HG02885 (cell line): ENCODE measurements at regions not wholly inside any gene's neighbourhood (a gene's known extent, or its start where the extent isn't known, plus 50 kb on each side); places are given as distances from the start of the nearest gene placed in this dataset.
"Not testable (repeated sequence)": the region's sequence is repeated elsewhere in the genome, so short reads cannot be mapped to it uniquely, and the experiment has no call there.

Experiments used
- ATAC-seq: cut with Tn5 transposase; IDR thresholded peaks from one replicate; pipeline ENCODE4 v1.9.1; 2021; ENCODE audit warnings: mild to moderate bottlenecking; ENCODE audit not compliant: unreplicated experiment, poor library complexity

GRCh38 chr6:71675386-71675785, 211.0 kb upstream of the RIMS1 start:
- no peak for ATAC-seq

- no peak for ATAC-seq
Measured at GRCh38 chr6:71676298-71676697, 210.1 kb upstream of the RIMS1 start.

- no peak for ATAC-seq
Measured at GRCh38 chr6:71678091-71678490, 208.3 kb upstream of the RIMS1 start.

DNA sequence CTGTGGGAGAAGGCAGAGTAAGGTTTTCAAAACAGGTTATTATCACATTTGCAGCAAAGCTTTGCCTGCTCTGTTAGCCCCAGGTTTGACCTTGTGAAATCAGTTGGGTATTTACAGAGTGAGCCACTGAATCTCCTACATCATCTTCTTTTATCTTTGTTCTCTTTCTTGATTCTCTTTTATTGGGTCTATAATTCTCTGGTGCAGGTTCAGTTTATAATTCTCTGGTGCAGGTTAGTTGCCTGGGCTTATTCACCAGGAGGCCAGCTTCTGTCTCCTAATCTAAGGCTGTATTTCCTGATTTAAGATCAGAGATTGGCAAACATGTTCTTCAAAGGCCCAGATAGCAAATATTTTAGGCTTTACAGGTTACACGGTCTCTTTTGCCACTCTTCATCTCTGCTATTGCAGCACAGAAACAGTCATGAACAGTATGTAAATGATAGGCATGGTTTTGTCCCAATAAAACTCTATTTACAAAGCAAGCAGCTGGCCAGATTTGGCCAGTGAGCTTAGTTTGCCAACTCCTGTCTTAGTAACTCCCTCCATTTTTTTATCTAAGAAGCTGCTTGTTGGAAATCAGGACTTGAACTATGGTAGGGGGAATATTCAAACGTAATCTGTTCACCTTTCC, 205.0 kb upstream of the RIMS1 start:
- ATAC-seq, result no peak

GRCh38 chr6:71686021-71686677, 200.2 kb upstream of the RIMS1 start:
- ATAC-seq, result not testable (repeated sequence)

DNA sequence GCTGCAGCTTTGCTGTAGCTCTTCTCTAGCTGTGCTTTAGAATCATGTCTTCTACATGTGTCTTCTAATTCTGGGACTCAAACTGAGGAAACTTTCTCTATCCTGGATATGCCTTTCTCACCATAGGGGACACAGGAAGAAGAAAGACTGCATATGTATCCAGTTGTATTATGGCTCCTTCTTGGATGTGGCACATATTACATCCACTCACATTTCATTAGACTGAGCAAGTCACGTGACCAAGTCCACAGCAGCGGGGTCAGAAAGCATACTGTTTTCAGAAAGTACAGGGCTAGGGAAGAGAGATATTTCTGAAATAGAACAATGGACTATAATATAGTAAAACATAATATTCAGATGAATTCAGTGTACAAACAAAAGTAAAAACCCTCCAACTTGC, 187.6 kb upstream of the RIMS1 start:
- ATAC-seq, result no peak

GRCh38 chr6:71706523-71706922, 179.8 kb upstream of the RIMS1 start:
- peak; percentile 81 for ATAC-seq

GRCh38 chr6:71707059-71707458, 179.3 kb upstream of the RIMS1 start:
- no peak for ATAC-seq

GRCh38 chr6:71720705-71721104, 165.6 kb upstream of the RIMS1 start:
- no peak for ATAC-seq

- ATAC-seq, result no peak
Measured at GRCh38 chr6:71721642-71722041, 164.7 kb upstream of the RIMS1 start.

GRCh38 chr6:71722736-71723135, 163.6 kb upstream of the RIMS1 start:
- ATAC-seq, result no peak

DNA sequence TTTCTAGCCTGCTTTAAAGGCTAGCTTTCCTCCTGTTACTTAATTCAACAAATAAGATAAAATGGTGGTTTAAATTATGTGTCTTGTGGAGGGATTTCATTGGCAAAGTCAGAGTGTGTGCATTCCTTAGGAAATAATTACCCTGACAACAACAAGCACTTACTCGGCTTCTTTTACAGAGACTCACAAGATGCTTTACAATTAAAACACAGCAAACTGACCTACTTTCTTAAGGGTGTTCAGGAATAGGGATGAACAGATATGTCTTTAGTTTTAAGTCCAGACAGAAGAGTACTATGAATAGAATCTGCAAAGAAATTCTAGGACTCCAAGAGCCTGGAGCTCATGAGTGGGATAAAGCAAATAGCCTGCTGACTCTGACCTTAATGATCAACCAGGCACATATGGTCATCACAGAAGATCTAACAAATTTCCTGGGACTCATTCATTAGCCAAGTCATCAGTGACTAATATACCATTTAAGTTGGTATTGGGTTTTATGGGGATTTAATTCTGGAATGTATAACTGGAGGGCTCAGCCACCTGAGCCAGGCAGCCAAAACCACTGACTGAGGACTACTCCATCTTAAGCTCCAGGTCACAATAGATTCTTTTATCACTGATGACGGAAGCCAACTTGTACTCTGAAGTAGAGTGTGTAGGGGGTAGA, 161.8 kb upstream of the RIMS1 start:
- ATAC-seq, result no peak

- no peak for ATAC-seq
Measured at GRCh38 chr6:71725126-71725470, 161.3 kb upstream of the RIMS1 start.

GRCh38 chr6:71726121-71726520, 160.2 kb upstream of the RIMS1 start:
- no peak for ATAC-seq

- peak; percentile 86 for ATAC-seq
Measured at GRCh38 chr6:71727632-71728294, 158.6 kb upstream of the RIMS1 start.

GRCh38 chr6:71730284-71730683, 156.1 kb upstream of the RIMS1 start:
- ATAC-seq, result no peak

GRCh38 chr6:71733970-71734899, 152.1 kb upstream of the RIMS1 start:
- ATAC-seq, result no peak

DNA sequence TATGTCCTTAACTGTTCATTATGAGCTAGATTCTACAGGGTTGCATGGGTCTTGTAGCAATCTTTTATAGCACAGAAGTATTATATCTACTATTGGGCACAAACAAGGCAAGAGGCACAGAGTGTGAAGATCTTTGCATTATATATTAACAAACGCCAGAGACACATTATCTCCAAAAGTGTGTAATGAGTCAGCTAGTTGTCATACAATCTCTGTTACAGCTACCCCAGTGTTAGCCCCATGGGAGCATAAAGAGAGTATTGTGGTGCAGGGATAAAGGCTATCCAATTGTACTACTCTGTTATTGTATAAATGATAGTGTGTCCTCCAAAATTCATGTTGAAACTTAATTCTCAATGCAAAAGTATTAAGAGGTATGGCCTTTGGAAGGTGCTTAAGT, 148.4 kb upstream of the RIMS1 start:
- no peak for ATAC-seq

GRCh38 chr6:71745525-71745924, 140.8 kb upstream of the RIMS1 start:
- ATAC-seq, result peak; percentile 95

DNA sequence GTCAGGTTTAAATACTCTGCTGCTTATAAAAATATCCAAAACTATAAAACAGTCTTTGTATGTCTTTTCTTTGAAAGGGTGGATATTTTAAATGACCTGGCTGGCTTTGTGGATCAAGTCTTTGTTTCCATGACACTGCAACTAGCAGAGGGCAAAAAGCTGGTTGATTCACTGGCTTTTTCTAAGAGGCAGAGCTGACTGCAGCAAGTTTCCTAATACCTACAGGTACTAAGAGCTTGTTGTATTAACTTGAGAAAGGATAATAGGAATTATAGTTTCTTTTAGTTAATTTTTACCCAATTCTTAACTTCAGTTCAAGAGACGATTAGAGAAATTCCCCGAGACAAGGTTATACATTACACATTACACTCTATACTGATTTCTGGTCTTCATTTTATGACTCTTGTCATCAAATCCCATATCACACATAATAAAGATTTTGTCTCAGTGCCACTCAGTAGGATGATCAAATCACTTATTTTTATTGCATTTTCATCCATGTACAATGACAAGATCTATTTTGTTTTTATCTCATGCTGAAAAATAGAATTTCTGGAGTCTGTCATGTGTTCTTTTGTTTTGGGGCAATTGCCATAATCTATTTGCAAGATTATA, 120.1 kb upstream of the RIMS1 start:
- no peak for ATAC-seq
